ENCODE measurements at regions not wholly inside any gene's neighbourhood (a gene's known extent, or its start where the extent isn't known, plus 50 kb on each side); places are given as distances from the start of the nearest gene placed in this dataset.

DNA sequence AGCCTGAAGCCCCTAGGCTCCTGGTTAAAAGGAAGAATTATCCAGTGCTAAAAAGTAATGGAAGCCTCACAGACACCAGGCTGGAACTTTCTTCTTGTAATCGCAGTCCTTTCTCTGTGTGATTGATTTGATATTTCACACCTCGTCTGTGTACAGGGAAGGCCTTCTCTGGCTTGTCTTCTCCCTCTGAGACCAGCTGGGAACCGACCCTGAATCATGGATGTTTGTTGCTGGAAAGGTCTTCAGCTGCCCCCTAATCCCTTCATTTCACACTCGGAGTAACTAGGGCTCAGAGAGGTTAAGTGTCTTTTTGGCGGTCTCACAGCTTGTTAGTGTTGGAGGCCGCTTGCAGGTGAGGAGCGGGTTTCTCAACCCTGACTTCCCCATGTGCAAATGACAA, 500.2 kb upstream of the CDH4 start:
- TF ChIP-seq CTCF (IDR thresholded peaks at IDR 0.05) = no peak
- TF ChIP-seq EP300 (IDR thresholded peaks at IDR 0.05) = no peak
